ENCODE measurements at regions not wholly inside any gene's neighbourhood (a gene's known extent, or its start where the extent isn't known, plus 50 kb on each side); places are given as distances from the start of the nearest gene placed in this dataset.

DNA sequence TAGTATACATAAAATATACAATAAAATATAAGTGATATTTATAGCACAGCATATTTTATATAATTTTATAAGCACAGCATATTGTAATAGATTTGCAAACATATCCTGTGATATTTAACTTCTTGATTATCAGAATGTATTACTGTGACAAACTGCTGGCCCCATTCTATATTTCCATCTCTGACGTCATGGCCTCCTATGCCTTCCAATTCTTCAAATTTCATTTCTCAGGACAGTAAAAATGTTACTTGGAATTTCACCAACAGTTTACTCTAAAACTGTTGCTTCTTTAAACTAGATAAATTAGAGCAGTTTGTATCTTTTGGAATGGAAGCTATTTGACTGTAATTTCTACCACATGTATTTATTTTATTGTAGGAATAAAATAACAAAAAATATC, 102.5 kb upstream of the SLC25A13 start:
- TF ChIP-seq ISL1 (CRISPR knock-in tag; IDR thresholded peaks at IDR 0.05), result no peak
- TF ChIP-seq PPARA (CRISPR knock-in tag; IDR thresholded peaks at IDR 0.05; ENCODE audit: borderline replicate concordance), result no peak
- TF ChIP-seq ESRRG (CRISPR knock-in tag; IDR thresholded peaks at IDR 0.05), result no peak
- TF ChIP-seq, protein P1, sequence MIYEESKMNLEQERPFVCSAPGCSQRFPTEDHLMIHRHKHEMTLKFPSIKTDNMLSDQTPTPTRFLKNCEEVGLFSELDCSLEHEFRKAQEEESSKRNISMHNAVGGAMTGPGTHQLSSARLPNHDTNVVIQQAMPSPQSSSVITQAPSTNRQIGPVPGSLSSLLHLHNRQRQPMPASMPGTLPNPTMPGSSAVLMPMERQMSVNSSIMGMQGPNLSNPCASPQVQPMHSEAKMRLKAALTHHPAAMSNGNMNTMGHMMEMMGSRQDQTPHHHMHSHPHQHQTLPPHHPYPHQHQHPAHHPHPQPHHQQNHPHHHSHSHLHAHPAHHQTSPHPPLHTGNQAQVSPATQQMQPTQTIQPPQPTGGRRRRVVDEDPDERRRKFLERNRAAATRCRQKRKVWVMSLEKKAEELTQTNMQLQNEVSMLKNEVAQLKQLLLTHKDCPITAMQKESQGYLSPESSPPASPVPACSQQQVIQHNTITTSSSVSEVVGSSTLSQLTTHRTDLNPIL (CRISPR knock-in tag; IDR thresholded peaks at IDR 0.05; ENCODE audit: low read depth), result no peak
- TF ChIP-seq, protein P2, sequence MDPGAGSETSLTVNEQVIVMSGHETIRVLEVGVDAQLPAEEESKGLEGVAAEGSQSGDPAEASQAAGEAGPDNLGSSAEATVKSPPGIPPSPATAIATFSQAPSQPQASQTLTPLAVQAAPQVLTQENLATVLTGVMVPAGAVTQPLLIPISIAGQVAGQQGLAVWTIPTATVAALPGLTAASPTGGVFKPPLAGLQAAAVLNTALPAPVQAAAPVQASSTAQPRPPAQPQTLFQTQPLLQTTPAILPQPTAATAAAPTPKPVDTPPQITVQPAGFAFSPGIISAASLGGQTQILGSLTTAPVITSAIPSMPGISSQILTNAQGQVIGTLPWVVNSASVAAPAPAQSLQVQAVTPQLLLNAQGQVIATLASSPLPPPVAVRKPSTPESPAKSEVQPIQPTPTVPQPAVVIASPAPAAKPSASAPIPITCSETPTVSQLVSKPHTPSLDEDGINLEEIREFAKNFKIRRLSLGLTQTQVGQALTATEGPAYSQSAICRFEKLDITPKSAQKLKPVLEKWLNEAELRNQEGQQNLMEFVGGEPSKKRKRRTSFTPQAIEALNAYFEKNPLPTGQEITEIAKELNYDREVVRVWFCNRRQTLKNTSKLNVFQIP (CRISPR knock-in tag; IDR thresholded peaks at IDR 0.05; ENCODE audit: borderline replicate concordance, low read depth), result no peak
- no peak for TF ChIP-seq ZC3H10 (CRISPR knock-in tag; IDR thresholded peaks at IDR 0.05)
- no peak for TF ChIP-seq ARNTL (CRISPR knock-in tag; IDR thresholded peaks at IDR 0.05; ENCODE audit: borderline replicate concordance, low read depth)
- TF ChIP-seq CSDC2 (CRISPR knock-in tag; IDR thresholded peaks at IDR 0.05), result no peak
- TF ChIP-seq, protein P3, sequence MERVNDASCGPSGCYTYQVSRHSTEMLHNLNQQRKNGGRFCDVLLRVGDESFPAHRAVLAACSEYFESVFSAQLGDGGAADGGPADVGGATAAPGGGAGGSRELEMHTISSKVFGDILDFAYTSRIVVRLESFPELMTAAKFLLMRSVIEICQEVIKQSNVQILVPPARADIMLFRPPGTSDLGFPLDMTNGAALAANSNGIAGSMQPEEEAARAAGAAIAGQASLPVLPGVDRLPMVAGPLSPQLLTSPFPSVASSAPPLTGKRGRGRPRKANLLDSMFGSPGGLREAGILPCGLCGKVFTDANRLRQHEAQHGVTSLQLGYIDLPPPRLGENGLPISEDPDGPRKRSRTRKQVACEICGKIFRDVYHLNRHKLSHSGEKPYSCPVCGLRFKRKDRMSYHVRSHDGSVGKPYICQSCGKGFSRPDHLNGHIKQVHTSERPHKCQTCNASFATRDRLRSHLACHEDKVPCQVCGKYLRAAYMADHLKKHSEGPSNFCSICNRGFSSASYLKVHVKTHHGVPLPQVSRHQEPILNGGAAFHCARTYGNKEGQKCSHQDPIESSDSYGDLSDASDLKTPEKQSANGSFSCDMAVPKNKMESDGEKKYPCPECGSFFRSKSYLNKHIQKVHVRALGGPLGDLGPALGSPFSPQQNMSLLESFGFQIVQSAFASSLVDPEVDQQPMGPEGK (CRISPR knock-in tag; IDR thresholded peaks at IDR 0.05; ENCODE audit: borderline replicate concordance), result no peak
- TF ChIP-seq ZFP3 (CRISPR knock-in tag; IDR thresholded peaks at IDR 0.05), result no peak
- TF ChIP-seq TOX (CRISPR knock-in tag; IDR thresholded peaks at IDR 0.05; ENCODE audit: borderline replicate concordance), result no peak
- TF ChIP-seq TCF4 (CRISPR knock-in tag; IDR thresholded peaks at IDR 0.05; ENCODE audit: borderline replicate concordance), result no peak
- TF ChIP-seq BACH2 (CRISPR knock-in tag; IDR thresholded peaks at IDR 0.05; ENCODE audit: borderline replicate concordance), result no peak
- TF ChIP-seq, protein P4, sequence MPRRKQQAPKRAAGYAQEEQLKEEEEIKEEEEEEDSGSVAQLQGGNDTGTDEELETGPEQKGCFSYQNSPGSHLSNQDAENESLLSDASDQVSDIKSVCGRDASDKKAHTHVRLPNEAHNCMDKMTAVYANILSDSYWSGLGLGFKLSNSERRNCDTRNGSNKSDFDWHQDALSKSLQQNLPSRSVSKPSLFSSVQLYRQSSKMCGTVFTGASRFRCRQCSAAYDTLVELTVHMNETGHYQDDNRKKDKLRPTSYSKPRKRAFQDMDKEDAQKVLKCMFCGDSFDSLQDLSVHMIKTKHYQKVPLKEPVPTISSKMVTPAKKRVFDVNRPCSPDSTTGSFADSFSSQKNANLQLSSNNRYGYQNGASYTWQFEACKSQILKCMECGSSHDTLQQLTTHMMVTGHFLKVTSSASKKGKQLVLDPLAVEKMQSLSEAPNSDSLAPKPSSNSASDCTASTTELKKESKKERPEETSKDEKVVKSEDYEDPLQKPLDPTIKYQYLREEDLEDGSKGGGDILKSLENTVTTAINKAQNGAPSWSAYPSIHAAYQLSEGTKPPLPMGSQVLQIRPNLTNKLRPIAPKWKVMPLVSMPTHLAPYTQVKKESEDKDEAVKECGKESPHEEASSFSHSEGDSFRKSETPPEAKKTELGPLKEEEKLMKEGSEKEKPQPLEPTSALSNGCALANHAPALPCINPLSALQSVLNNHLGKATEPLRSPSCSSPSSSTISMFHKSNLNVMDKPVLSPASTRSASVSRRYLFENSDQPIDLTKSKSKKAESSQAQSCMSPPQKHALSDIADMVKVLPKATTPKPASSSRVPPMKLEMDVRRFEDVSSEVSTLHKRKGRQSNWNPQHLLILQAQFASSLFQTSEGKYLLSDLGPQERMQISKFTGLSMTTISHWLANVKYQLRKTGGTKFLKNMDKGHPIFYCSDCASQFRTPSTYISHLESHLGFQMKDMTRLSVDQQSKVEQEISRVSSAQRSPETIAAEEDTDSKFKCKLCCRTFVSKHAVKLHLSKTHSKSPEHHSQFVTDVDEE (CRISPR knock-in tag; IDR thresholded peaks at IDR 0.05), result no peak
- TF ChIP-seq, protein P5, sequence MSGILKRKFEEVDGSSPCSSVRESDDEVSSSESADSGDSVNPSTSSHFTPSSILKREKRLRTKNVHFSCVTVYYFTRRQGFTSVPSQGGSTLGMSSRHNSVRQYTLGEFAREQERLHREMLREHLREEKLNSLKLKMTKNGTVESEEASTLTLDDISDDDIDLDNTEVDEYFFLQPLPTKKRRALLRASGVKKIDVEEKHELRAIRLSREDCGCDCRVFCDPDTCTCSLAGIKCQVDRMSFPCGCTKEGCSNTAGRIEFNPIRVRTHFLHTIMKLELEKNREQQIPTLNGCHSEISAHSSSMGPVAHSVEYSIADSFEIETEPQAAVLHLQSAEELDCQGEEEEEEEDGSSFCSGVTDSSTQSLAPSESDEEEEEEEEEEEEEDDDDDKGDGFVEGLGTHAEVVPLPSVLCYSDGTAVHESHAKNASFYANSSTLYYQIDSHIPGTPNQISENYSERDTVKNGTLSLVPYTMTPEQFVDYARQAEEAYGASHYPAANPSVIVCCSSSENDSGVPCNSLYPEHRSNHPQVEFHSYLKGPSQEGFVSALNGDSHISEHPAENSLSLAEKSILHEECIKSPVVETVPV (CRISPR knock-in tag; IDR thresholded peaks at IDR 0.05), result no peak
- no peak for TF ChIP-seq SNAI2 (CRISPR knock-in tag; IDR thresholded peaks at IDR 0.05)
- no peak for TF ChIP-seq ZNF8 (CRISPR knock-in tag; IDR thresholded peaks at IDR 0.05)
- no peak for ATAC-seq

DNA sequence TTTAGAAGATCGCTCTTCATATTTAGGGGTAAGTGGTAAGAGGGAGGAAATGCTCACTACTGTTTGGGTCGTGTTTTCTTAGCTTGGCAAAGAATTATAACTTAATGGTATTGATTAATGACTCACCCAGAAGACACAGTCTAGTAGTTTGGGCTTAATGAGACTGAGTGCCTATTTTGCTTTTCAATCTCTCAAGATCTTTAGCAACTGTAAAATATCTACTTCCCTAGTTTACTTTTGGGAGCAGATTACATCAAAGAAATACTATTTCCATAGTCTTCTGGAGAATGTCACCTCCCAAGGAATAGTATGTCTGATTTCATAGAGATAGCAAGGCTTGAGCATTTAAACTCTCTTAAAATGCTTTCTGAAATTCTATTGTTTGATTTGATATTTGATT, 100.5 kb upstream of the SLC25A13 start:
- no peak for TF ChIP-seq ZNF8 (CRISPR knock-in tag; IDR thresholded peaks at IDR 0.05)
- TF ChIP-seq TOX (CRISPR knock-in tag; IDR thresholded peaks at IDR 0.05; ENCODE audit: borderline replicate concordance), result no peak
- TF ChIP-seq ZFP30 (CRISPR knock-in tag; IDR thresholded peaks at IDR 0.05), result no peak
- peak; percentile 83 for TF ChIP-seq ISL1 (CRISPR knock-in tag; IDR thresholded peaks at IDR 0.05)
- TF ChIP-seq BACH2 (CRISPR knock-in tag; IDR thresholded peaks at IDR 0.05; ENCODE audit: borderline replicate concordance), result no peak
- no peak for TF ChIP-seq ZC3H10 (CRISPR knock-in tag; IDR thresholded peaks at IDR 0.05)
- TF ChIP-seq CSDC2 (CRISPR knock-in tag; IDR thresholded peaks at IDR 0.05), result no peak
- TF ChIP-seq RARB (CRISPR knock-in tag; IDR thresholded peaks at IDR 0.05), result no peak
- TF ChIP-seq TCF4 (CRISPR knock-in tag; IDR thresholded peaks at IDR 0.05; ENCODE audit: borderline replicate concordance), result 0 out of 2 replicates have a peak, but pooled peaks have one; percentile 16
- no peak for TF ChIP-seq ZNF565 (CRISPR knock-in tag; conservative IDR thresholded peaks at IDR 0.05; ENCODE audit: low read depth)
- TF ChIP-seq ZNF70 (CRISPR knock-in tag; IDR thresholded peaks at IDR 0.05), result no peak
- TF ChIP-seq PPARA (CRISPR knock-in tag; IDR thresholded peaks at IDR 0.05; ENCODE audit: borderline replicate concordance), result no peak
- TF ChIP-seq, protein P1 (CRISPR knock-in tag; IDR thresholded peaks at IDR 0.05; ENCODE audit: low read depth), result peak; percentile 9; the same call in 1 of the 2 replicates
- no peak for ATAC-seq
